ENCODE measurements at regions not wholly inside any gene's neighbourhood (a gene's known extent, or its start where the extent isn't known, plus 50 kb on each side); places are given as distances from the start of the nearest gene placed in this dataset.

GRCh38 chr9:81508476-81508875 is 180.9 kb downstream of the TLE1 start:
- DNase-seq (ENCODE audit: low read depth), result no peak
- no peak for TF ChIP-seq CTCF (IDR thresholded peaks at IDR 0.05; ENCODE audit: insufficient read depth, low read depth, low read length, missing control alignments)

GRCh38 chr9:81506941-81507864 is 182.1 kb downstream of the TLE1 start:
- no peak for TF ChIP-seq CTCF (IDR thresholded peaks at IDR 0.05; ENCODE audit: insufficient read depth, low read depth, low read length, missing control alignments)
- H3K4me3 ChIP-seq (ENCODE audit: low read length), result no peak overlapping the region
- no peak for DNase-seq (ENCODE audit: low read depth)

More at GRCh38 chr9:81508476-81508875, 180.9 kb downstream of the TLE1 start:
- H3K4me3 ChIP-seq (ENCODE audit: low read length), result no peak overlapping the region

GRCh38 chr9:81499594-81499993 is 189.8 kb downstream of the TLE1 start:
- TF ChIP-seq CTCF (IDR thresholded peaks at IDR 0.05; ENCODE audit: insufficient read depth, low read depth, low read length, missing control alignments), result no peak
- no peak overlapping the region for H3K4me3 ChIP-seq (ENCODE audit: low read length)
- no peak for DNase-seq (ENCODE audit: low read depth)

- no peak for TF ChIP-seq CTCF (IDR thresholded peaks at IDR 0.05; ENCODE audit: insufficient read depth, low read depth, low read length, missing control alignments)
- peak; percentile 2 for DNase-seq (ENCODE audit: low read depth)
- no peak overlapping the region for H3K4me3 ChIP-seq (ENCODE audit: low read length)
Observed at GRCh38 chr9:81499021-81499454, 190.3 kb downstream of the TLE1 start.

- no peak for TF ChIP-seq CTCF (IDR thresholded peaks at IDR 0.05; ENCODE audit: insufficient read depth, low read depth, low read length, missing control alignments)
- no peak for DNase-seq (ENCODE audit: low read depth)
- no peak overlapping the region for H3K4me3 ChIP-seq (ENCODE audit: low read length)
Observed at GRCh38 chr9:81498576-81498975, 190.8 kb downstream of the TLE1 start.

DNA sequence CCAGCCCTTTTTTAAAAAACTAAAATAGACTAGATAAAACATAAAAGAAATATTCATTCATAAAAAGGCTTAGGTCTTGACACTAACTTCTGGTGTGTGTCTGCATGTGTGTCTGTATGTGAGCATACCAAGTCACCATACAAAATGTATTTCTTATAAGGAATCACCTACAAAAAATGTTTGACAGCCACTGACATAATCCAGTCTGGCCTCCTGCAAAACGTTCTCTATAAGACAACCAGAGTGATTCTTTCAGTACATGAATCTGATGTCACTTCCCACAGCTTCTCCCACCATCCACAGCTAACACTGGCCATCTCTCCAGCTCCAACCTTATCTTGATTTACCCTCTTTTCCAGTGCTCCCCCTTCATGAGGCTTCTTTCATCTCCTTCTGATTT is 192.3 kb downstream of the TLE1 start:
- H3K4me3 ChIP-seq (ENCODE audit: low read length), result no peak overlapping the region
- no peak for TF ChIP-seq CTCF (IDR thresholded peaks at IDR 0.05; ENCODE audit: insufficient read depth, low read depth, low read length, missing control alignments)
- peak; percentile 32 for DNase-seq (ENCODE audit: low read depth)
